ENCODE measurements at regions not wholly inside any gene's neighbourhood (a gene's known extent, or its start where the extent isn't known, plus 50 kb on each side); places are given as distances from the start of the nearest gene placed in this dataset.

DNA sequence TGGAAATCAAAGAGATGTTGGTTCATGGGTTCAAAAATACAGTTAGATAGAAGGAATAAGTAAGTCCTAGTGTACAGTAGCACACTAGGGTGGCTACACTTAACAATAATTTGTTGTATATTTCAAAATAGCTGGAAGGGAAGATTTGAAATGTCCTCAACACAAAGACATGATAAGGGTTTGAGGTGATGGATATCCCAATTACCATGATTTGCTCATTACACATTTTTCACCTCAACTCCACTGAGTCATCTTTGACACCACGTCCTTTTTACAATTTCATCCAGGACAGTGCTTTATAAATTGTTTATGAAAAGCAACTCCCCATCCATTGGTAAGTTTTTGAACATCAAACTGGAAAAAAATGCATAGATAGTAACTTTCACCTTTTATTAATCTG is 208.3 kb downstream of the ZC3H11B start:
- Histone ChIP-seq H3K27me3 (no peaks in the 10 kb centered on the region), H3K9ac (ENCODE audit: low read depth in 2 of 2, low read length in 2 of 2) (no peak overlapping the region), H3K27ac (no peak overlapping the region), H3K36me3 (no peaks in the 10 kb centered on the region), H3K4me1 (no peaks in the 10 kb centered on the region), H3K4me3 (no peak overlapping the region), H3K9me3 (no peaks in the 10 kb centered on the region)
- intact Hi-C loops (cut with DNase I), result no loop called here
- TF ChIP-seq, protein P1, sequence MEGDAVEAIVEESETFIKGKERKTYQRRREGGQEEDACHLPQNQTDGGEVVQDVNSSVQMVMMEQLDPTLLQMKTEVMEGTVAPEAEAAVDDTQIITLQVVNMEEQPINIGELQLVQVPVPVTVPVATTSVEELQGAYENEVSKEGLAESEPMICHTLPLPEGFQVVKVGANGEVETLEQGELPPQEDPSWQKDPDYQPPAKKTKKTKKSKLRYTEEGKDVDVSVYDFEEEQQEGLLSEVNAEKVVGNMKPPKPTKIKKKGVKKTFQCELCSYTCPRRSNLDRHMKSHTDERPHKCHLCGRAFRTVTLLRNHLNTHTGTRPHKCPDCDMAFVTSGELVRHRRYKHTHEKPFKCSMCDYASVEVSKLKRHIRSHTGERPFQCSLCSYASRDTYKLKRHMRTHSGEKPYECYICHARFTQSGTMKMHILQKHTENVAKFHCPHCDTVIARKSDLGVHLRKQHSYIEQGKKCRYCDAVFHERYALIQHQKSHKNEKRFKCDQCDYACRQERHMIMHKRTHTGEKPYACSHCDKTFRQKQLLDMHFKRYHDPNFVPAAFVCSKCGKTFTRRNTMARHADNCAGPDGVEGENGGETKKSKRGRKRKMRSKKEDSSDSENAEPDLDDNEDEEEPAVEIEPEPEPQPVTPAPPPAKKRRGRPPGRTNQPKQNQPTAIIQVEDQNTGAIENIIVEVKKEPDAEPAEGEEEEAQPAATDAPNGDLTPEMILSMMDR (IDR thresholded peaks at IDR 0.05), result no peak
- no peak for DNase-seq

DNA sequence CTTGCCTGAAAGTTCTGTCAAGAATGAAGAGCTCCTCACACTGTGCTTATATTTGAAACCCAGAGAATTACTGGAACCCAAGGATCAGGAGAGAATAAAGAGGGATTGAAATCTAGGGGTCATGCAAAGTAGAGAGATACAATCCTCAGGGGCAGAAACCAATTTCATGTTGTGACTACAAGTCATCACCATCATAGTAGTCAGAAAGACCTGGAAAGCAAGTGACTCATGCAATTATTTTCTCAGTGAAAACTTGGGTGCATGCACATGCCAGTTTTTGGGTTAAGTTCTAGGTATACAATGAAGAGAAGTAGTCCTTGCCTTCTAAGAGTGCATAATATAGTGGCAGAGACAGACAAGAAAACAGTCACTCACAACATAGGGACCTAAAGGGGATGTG is 210.0 kb downstream of the ZC3H11B start:
- Histone ChIP-seq H3K9ac (ENCODE audit: low read depth in 2 of 2, low read length in 2 of 2) (no peak overlapping the region), H3K27ac (no peak overlapping the region), H3K4me1 (no peaks in the 10 kb centered on the region), H3K4me3 (no peak overlapping the region), H3K9me3 (no peaks in the 10 kb centered on the region), H3K27me3 (no peaks in the 10 kb centered on the region), H3K36me3 (no peaks in the 10 kb centered on the region)
- no peak for DNase-seq
- intact Hi-C loops (cut with DNase I), result no loop called here
- TF ChIP-seq, protein P1 (IDR thresholded peaks at IDR 0.05), result no peak

DNA sequence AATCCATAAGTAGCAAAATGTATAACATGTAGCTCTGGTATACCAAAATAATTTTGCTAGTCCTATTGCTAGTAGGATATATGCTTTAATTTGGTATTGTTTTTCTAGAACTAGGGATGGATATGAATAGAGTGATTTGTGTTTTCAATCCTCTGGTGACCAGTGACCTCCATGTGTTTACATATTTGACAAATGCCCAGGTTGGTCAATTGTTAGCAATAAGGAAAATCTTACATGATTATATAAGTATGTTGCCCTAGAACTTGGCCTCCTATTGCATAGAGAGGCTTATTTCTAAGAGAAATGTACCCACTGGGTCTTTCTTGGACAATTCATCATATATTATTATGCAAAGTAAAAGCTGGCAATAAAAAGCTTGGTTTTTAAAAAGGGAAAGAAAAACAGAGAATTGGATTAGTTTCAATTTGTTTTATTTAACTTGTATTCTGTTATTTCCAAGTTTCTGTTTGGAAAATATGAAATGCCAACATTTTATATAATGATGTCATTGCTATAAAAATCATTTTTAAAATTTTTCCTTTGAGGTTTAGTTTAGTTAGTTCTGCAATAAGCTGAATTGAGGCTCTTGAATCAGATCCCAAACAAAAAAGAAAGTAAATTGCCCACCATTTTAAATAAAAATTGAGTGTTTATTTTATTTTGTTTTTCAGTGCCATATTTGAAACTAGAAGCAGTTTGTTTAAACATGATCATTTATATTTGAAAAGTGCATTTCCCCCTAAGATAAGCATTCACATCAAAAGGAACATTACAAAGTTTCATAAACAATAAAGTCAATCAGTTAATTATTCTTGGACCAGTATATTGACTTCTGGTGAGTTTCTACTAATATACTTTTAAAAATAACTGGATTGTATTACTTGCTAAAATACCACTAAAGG is 210.9 kb downstream of the ZC3H11B start:
- Histone ChIP-seq H3K4me1 (no peaks in the 10 kb centered on the region), H3K4me3 (no peak overlapping the region), H3K27me3 (no peaks in the 10 kb centered on the region), H3K36me3 (no peaks in the 10 kb centered on the region), H3K9ac (ENCODE audit: low read depth in 2 of 2, low read length in 2 of 2) (no peak overlapping the region), H3K9me3 (no peaks in the 10 kb centered on the region), H3K27ac (no peak overlapping the region)
- intact Hi-C loops (cut with DNase I), result no loop called here
- DNase-seq, result no peak
- TF ChIP-seq, protein P1 (IDR thresholded peaks at IDR 0.05), result no peak

DNA sequence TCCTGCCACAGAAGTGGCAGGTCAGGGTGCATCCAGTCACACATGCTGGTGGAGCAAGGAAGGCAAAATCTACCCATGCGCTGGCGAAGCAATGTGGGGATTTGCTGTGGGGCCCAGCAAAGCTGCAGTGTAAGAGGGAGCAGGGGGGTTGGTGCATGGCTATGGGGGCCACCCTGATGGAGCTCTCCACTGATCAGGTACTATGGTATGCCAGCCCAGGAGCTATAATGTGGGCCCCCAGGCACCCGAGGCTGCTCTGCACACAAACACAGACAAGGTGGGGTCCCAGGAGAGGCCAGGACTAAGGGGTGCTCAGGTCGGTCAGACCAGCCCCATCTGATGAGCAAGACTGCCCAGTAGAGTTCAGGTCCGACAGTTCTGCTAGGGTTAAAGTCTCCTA is 213.5 kb downstream of the ZC3H11B start:
- intact Hi-C loops (cut with DNase I), result no loop called here
- no peaks in the 10 kb centered on the region for H3K36me3 ChIP-seq

DNA sequence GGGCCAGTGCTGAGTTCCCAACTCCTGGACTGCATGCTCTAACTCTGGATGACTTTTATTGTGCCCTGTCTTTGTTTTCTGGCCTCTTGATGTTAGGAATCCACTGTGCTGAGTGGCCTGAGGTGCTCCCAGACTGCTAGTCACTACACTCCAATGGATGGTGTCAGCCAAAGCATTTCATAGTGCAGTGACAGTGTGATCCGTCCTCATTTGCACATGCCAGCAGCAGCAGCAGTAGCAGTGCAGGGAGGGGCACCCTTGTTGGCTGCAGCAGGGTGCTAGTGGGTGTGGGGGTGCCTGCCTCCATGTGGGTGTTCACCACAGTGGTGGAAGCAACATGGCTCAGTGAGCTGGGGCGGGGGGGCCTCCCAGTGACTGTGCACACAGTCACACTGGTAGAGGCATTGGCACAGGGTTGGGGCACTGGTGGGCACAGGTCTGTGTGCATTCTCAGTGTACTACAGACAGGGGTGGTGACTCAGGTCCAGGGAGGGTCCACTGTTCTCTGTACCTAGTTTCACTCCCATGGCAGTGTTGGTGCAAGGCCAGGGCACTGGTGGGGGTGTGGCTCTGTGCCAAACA is 214.0 kb downstream of the ZC3H11B start:
- Histone ChIP-seq H3K4me3 (no peak overlapping the region), H3K27me3 (no peaks in the 10 kb centered on the region), H3K9ac (ENCODE audit: low read depth in 2 of 2, low read length in 2 of 2) (no peak overlapping the region), H3K9me3 (no peaks in the 10 kb centered on the region), H3K36me3 (no peaks in the 10 kb centered on the region), H3K27ac (no peak overlapping the region), H3K4me1 (no peaks in the 10 kb centered on the region)
- TF ChIP-seq, protein P1 (IDR thresholded peaks at IDR 0.05), result no peak
- DNase-seq, result no peak
- intact Hi-C loops (cut with DNase I), result no loop called here

More for the DNA sequence above, 213.5 kb downstream of the ZC3H11B start:
- Histone ChIP-seq H3K27ac (no peak overlapping the region), H3K9me3 (no peaks in the 10 kb centered on the region), H3K4me1 (no peaks in the 10 kb centered on the region), H3K27me3 (no peaks in the 10 kb centered on the region), H3K9ac (ENCODE audit: low read depth in 2 of 2, low read length in 2 of 2) (no peak overlapping the region), H3K4me3 (no peak overlapping the region)
- DNase-seq, result no peak
- TF ChIP-seq, protein P1 (IDR thresholded peaks at IDR 0.05), result no peak

Data from colonic mucosa (tissue), 4 donors.